ENCODE measurements at regions not wholly inside any gene's neighbourhood (a gene's known extent, or its start where the extent isn't known, plus 50 kb on each side); places are given as distances from the start of the nearest gene placed in this dataset.

DNA sequence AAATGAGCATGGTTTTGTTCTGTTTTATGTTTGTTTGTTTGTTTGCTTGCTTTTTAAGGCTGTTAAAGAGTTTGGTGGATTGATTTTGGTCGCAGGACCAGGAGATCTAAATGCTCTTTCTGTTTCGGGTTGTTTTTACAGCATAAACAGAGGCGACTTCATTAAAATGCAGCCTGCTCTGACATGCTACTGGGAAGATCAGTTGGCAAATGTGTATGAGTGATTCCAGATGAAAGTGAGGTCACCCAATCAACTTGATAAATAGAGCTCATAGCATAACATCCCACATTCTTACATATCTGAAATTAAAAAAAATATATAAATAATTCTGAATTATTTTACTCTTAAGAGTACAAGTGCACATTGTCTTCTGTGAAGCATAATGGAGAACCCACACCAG is 947.7 kb downstream of the GALC start:
- no peaks in the 10 kb centered on the region for H3K4me1 ChIP-seq (ENCODE audit: control insufficient read depth, insufficient read depth, low read length)
- no peak overlapping the region for H3K27ac ChIP-seq (ENCODE audit: low read length)
- ChIA-PET POLR2A (no interaction called here), CTCF (no interaction called here)
- TF ChIP-seq, protein P1, sequence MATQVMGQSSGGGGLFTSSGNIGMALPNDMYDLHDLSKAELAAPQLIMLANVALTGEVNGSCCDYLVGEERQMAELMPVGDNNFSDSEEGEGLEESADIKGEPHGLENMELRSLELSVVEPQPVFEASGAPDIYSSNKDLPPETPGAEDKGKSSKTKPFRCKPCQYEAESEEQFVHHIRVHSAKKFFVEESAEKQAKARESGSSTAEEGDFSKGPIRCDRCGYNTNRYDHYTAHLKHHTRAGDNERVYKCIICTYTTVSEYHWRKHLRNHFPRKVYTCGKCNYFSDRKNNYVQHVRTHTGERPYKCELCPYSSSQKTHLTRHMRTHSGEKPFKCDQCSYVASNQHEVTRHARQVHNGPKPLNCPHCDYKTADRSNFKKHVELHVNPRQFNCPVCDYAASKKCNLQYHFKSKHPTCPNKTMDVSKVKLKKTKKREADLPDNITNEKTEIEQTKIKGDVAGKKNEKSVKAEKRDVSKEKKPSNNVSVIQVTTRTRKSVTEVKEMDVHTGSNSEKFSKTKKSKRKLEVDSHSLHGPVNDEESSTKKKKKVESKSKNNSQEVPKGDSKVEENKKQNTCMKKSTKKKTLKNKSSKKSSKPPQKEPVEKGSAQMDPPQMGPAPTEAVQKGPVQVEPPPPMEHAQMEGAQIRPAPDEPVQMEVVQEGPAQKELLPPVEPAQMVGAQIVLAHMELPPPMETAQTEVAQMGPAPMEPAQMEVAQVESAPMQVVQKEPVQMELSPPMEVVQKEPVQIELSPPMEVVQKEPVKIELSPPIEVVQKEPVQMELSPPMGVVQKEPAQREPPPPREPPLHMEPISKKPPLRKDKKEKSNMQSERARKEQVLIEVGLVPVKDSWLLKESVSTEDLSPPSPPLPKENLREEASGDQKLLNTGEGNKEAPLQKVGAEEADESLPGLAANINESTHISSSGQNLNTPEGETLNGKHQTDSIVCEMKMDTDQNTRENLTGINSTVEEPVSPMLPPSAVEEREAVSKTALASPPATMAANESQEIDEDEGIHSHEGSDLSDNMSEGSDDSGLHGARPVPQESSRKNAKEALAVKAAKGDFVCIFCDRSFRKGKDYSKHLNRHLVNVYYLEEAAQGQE (IDR thresholded peaks at IDR 0.05; ENCODE audit: insufficient read depth in 1 of 2, low read depth in 2 of 2, low read length in 1 of 2) = no peak
- TF ChIP-seq TCF7L2 (IDR thresholded peaks at IDR 0.05; ENCODE audit: low read depth, low read length) (no peak), POLR2AphosphoS5 (IDR thresholded peaks at IDR 0.05; ENCODE audit: low read depth, low read length) (no peak), SIN3A (IDR thresholded peaks at IDR 0.05; ENCODE audit: borderline replicate concordance, insufficient read depth, low read depth, low read length) (no peak)
- TF ChIP-seq, protein P2, sequence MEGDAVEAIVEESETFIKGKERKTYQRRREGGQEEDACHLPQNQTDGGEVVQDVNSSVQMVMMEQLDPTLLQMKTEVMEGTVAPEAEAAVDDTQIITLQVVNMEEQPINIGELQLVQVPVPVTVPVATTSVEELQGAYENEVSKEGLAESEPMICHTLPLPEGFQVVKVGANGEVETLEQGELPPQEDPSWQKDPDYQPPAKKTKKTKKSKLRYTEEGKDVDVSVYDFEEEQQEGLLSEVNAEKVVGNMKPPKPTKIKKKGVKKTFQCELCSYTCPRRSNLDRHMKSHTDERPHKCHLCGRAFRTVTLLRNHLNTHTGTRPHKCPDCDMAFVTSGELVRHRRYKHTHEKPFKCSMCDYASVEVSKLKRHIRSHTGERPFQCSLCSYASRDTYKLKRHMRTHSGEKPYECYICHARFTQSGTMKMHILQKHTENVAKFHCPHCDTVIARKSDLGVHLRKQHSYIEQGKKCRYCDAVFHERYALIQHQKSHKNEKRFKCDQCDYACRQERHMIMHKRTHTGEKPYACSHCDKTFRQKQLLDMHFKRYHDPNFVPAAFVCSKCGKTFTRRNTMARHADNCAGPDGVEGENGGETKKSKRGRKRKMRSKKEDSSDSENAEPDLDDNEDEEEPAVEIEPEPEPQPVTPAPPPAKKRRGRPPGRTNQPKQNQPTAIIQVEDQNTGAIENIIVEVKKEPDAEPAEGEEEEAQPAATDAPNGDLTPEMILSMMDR (IDR thresholded peaks at IDR 0.05) = no peak
- H3K27me3 ChIP-seq (ENCODE audit: control insufficient read depth, insufficient read depth, low read length) = no peaks in the 10 kb centered on the region
- H3K36me3 ChIP-seq (ENCODE audit: control insufficient read depth, insufficient read depth, low read length) = no peaks in the 10 kb centered on the region
- ATAC-seq (no peak), DNase-seq (ENCODE audit: low read depth, low spot score) (no peak)
- no peak overlapping the region for H3K4me3 ChIP-seq (ENCODE audit: low read depth in 2 of 2, low read length in 2 of 2)
- intact Hi-C loops (cut with micrococcal nuclease; ENCODE audit: unreplicated experiment) = no loop called here
- no TSS peak for BruUV-seq (replicated peaks)
- no peaks in the 10 kb centered on the region for H3K9me3 ChIP-seq (ENCODE audit: control insufficient read depth, insufficient read depth, low read depth, low read length)
- in situ Hi-C loops (cut with HindIII; ENCODE audit: low pct_unique_long_range_greater_than_20kb, low sequenced_read_pairs) = no loop called here

DNA sequence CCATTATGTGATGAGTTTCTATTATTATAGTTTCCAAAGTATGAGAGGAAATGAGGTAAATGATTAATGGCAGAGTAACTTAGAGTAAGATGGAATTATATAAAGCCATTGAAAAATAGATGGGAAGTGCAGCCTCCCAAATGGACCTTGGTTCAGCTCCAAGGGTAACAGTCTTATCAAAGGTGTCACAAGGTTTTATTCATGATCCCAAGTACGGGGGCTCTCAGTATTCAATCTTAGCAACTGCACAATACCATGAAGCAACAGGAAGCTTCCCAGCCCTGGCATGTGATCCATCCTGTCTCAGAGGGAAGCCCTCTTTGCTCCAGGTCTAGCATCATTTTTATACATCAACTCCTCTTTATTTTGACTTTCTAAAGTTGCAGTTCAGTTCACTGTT is 948.2 kb downstream of the GALC start:
- H3K4me3 ChIP-seq (ENCODE audit: low read depth in 2 of 2, low read length in 2 of 2) = no peak overlapping the region
- in situ Hi-C loops (cut with HindIII; ENCODE audit: low pct_unique_long_range_greater_than_20kb, low sequenced_read_pairs) = no loop called here
- ATAC-seq (no peak), DNase-seq (ENCODE audit: low read depth, low spot score) (no peak)
- TF ChIP-seq TCF7L2 (IDR thresholded peaks at IDR 0.05; ENCODE audit: low read depth, low read length) (no peak), POLR2AphosphoS5 (IDR thresholded peaks at IDR 0.05; ENCODE audit: low read depth, low read length) (no peak), SIN3A (IDR thresholded peaks at IDR 0.05; ENCODE audit: borderline replicate concordance, insufficient read depth, low read depth, low read length) (no peak)
- TF ChIP-seq, protein P1 (IDR thresholded peaks at IDR 0.05; ENCODE audit: insufficient read depth in 1 of 2, low read depth in 2 of 2, low read length in 1 of 2) = no peak
- TF ChIP-seq, protein P2 (IDR thresholded peaks at IDR 0.05) = no peak
- BruUV-seq (replicated peaks) = no TSS peak
- H3K4me1 ChIP-seq (ENCODE audit: control insufficient read depth, insufficient read depth, low read length) = no peaks in the 10 kb centered on the region
- no peak overlapping the region for H3K27ac ChIP-seq (ENCODE audit: low read length)
- intact Hi-C loops (cut with micrococcal nuclease; ENCODE audit: unreplicated experiment) = no loop called here
- no peaks in the 10 kb centered on the region for H3K36me3 ChIP-seq (ENCODE audit: control insufficient read depth, insufficient read depth, low read length)
- ChIA-PET POLR2A (no interaction called here), CTCF (no interaction called here)
- H3K9me3 ChIP-seq (ENCODE audit: control insufficient read depth, insufficient read depth, low read depth, low read length) = no peaks in the 10 kb centered on the region
- no peaks in the 10 kb centered on the region for H3K27me3 ChIP-seq (ENCODE audit: control insufficient read depth, insufficient read depth, low read length)

All from Panc1 (cell line).